ENCODE measurements at regions not wholly inside any gene's neighbourhood (a gene's known extent, or its start where the extent isn't known, plus 50 kb on each side); places are given as distances from the start of the nearest gene placed in this dataset.

- no peak for DNase-seq
Observed at GRCh38 chr5:88144219-88145001, 124.2 kb downstream of the TMEM161B start.

- no peak for DNase-seq
Observed at GRCh38 chr5:88143693-88144218, 124.9 kb downstream of the TMEM161B start.

GRCh38 chr5:88142886-88143692 is 125.6 kb downstream of the TMEM161B start:
- no peak for DNase-seq

GRCh38 chr5:88142636-88142885 is 126.1 kb downstream of the TMEM161B start:
- DNase-seq, result no peak

GRCh38 chr5:88140856-88141752 is 127.5 kb downstream of the TMEM161B start:
- peak; percentile 14 to 33 (median 20) for DNase-seq

GRCh38 chr5:88140396-88140855 is 128.2 kb downstream of the TMEM161B start:
- DNase-seq, result no peak

- DNase-seq, result no peak
Observed at GRCh38 chr5:88130211-88130815, 138.3 kb downstream of the TMEM161B start.

- DNase-seq, result no peak
Observed at GRCh38 chr5:88128813-88129212, 139.8 kb downstream of the TMEM161B start.

- DNase-seq, result no peak
Observed at GRCh38 chr5:88119535-88120125, 149.0 kb downstream of the TMEM161B start.

GRCh38 chr5:88118179-88118578 is 150.5 kb downstream of the TMEM161B start:
- no peak for DNase-seq

- DNase-seq, result no peak
Observed at GRCh38 chr5:88117546-88117945, 151.1 kb downstream of the TMEM161B start.

GRCh38 chr5:88116396-88116795 is 152.2 kb downstream of the TMEM161B start:
- DNase-seq, result no peak

- DNase-seq, result no peak
Observed at GRCh38 chr5:88115211-88115610, 153.4 kb downstream of the TMEM161B start.

- DNase-seq, result no peak
Observed at GRCh38 chr5:88113429-88113828, 155.2 kb downstream of the TMEM161B start.

GRCh38 chr5:88109818-88110217 is 158.8 kb downstream of the TMEM161B start:
- DNase-seq, result no peak

GRCh38 chr5:88108490-88109279 is 160.0 kb downstream of the TMEM161B start:
- no peak for DNase-seq

GRCh38 chr5:88094906-88095496 is 173.6 kb downstream of the TMEM161B start:
- DNase-seq, result no peak

GRCh38 chr5:88094403-88094802 is 174.2 kb downstream of the TMEM161B start:
- DNase-seq, result no peak

- no peak for DNase-seq
Observed at GRCh38 chr5:88093765-88094164, 174.9 kb downstream of the TMEM161B start.

GRCh38 chr5:88092958-88093605 is 175.6 kb downstream of the TMEM161B start:
- DNase-seq, result no peak
